Adipocyte (in vitro differentiated cells): ENCODE measurements at regions not wholly inside any gene's neighbourhood (a gene's known extent, or its start where the extent isn't known, plus 50 kb on each side); places are given as distances from the start of the nearest gene placed in this dataset.
A peak's percentile ranks its signal among the peaks of the same experiment; 100 is the strongest.

Source experiments
- DNase-seq: peaks from one replicate; pipeline ENCODE4 v3.0.0-alpha.2; 2015; ENCODE audit warnings: low read depth
- H3K27me3 ChIP-seq: replicated peaks from 2 replicates; pipeline ENCODE4 v1.7.0; 2013; ENCODE audit warnings: mild to moderate bottlenecking, low read length, moderate library complexity; ENCODE audit not compliant: control insufficient read depth, insufficient read depth
- H3K36me3 ChIP-seq: 2 replicates; pipeline ENCODE4 v1.7.0; 2013; ENCODE audit warnings: low read length, mild to moderate bottlenecking, moderate library complexity; ENCODE audit not compliant: control insufficient read depth, insufficient read depth, severe bottlenecking
- H3K4me1 ChIP-seq: 2 replicates; pipeline ENCODE4 v1.7.0; 2013; ENCODE audit warnings: mild to moderate bottlenecking, low read length, moderate library complexity; ENCODE audit not compliant: control insufficient read depth, insufficient read depth
- H3K4me3 ChIP-seq: 2 replicates; pipeline ENCODE4 v1.7.0; 2013; ENCODE audit warnings: mild to moderate bottlenecking, low read length, moderate library complexity
- H3K9ac ChIP-seq: 2 replicates; pipeline ENCODE4 v1.7.0; 2013; ENCODE audit warnings: mild to moderate bottlenecking, low read length, moderate library complexity
- H3K9me3 ChIP-seq: 2 replicates; pipeline ENCODE4 v1.7.0; 2013; ENCODE audit warnings: mild to moderate bottlenecking, low read length, moderate library complexity; ENCODE audit not compliant: control insufficient read depth

DNA sequence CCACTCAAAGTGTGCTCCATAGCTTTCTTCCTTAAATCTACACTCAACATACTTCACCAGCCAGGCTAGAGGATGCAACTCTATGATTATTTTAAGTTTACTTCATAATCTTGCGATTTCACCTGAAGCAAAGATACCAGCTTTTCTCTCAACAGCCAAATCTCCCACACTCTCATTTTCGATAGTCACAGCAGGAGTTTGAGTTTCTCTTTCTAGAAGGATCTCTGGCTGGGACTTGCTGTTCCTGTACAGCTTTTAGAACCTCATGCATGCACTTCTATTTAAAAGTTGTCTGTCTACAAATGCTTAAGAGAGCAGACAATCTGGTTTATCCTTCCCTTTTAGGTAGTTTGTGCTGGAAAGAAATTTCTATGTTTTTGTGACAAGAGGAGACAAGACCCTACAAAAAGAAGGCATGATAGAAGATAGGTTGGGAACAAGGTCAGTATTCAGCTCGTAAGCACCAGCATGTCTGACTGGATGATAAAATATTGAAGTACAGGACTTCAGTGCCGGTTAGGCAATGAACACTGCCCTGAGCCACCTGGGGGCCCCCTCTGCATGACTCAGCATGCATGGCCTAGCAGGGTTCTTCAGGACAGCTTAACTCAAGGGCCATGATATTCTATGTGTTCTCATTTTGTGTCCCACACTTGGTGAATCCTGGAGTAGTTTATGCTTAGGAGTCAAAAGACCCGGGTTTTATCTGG, 65.6 kb downstream of the ATXN3L start:
- no peak overlapping the region for H3K9ac ChIP-seq
- peak; percentile 52 for DNase-seq
- peaks cover 15% of the 10 kb centered on the region for H3K4me1 ChIP-seq
- peaks cover 9% of the 10 kb centered on the region for H3K27me3 ChIP-seq
- peaks cover 8% of the 10 kb centered on the region for H3K9me3 ChIP-seq
- no peaks in the 10 kb centered on the region for H3K36me3 ChIP-seq
- no peak overlapping the region for H3K4me3 ChIP-seq

DNA sequence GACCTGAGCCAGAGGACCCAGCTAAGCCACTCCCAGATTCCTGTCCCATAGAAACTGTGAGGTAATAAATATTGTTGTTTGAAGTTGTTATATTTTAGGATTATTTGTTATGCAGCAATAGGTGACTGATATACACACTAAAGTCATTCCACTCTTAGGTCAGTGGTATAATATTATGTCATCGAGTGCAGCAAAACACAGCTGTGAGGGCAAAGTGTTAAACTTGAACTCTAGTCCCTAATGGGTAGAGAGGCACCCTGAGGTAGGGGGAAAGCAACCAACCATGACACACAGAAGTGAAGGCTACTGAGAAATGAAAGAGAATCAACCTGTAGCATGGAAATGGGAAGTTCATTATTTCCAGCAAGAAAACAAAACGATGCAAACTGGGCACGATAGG, 66.6 kb downstream of the ATXN3L start:
- Histone ChIP-seq H3K27me3 (peaks cover 9% of the 10 kb centered on the region), H3K9me3 (peaks cover 8% of the 10 kb centered on the region), H3K4me1 (peaks cover 15% of the 10 kb centered on the region), H3K4me3 (no peak overlapping the region), H3K36me3 (no peaks in the 10 kb centered on the region), H3K9ac (no peak overlapping the region)
- no peak for DNase-seq

- peaks cover 9% of the 10 kb centered on the region for H3K27me3 ChIP-seq
- peaks cover 8% of the 10 kb centered on the region for H3K9me3 ChIP-seq
- peaks cover 15% of the 10 kb centered on the region for H3K4me1 ChIP-seq
- no peak overlapping the region for H3K4me3 ChIP-seq
- H3K9ac ChIP-seq = no peak overlapping the region
- H3K36me3 ChIP-seq = no peaks in the 10 kb centered on the region
- peak; percentile 51 for DNase-seq
Measured at GRCh38 chrX:13252726-13253125, 67.1 kb downstream of the ATXN3L start.

- Histone ChIP-seq H3K27me3 (peaks cover 2% of the 10 kb centered on the region), H3K36me3 (no peaks in the 10 kb centered on the region), H3K4me3 (peak overlapping the region; percentile 45), H3K9ac (peak overlapping the region; percentile 75), H3K9me3 (peaks cover 8% of the 10 kb centered on the region), H3K4me1 (peaks cover 15% of the 10 kb centered on the region)
- peak; percentile 96 for DNase-seq
Measured at GRCh38 chrX:13250826-13251580, 68.8 kb downstream of the ATXN3L start.

DNA sequence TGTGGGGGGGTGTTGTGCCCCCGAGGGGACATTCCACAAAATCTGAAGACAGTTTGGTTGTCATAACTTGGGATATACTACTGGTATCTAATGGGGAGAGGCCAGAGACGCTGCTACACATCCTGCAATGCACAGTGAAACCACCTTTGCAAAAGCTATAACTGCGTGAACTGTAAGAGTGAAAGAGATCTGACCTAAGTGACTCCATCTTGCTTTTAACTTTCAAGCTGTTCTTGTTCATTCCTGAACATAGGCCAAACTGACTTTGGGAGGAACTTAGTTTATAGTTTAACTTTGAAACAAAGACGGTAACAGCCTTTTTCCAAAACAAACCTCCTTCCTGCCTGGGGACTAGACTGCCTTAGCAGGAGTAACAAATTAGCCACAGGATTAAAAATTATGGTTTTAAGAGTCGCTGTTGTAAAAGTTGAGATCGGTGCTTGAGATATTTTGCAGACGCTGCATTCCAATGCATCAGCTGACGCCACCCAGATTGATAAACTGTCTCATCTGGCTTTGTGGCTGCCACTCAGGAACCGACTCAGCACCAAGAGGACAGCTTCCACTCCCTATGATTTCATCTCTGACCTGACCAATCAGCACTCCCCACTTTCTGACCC, 70.9 kb downstream of the ATXN3L start:
- no peaks in the 10 kb centered on the region for H3K27me3 ChIP-seq
- H3K9ac ChIP-seq = peak overlapping the region; percentile 12
- no peak for DNase-seq
- no peak overlapping the region for H3K4me3 ChIP-seq
- no peaks in the 10 kb centered on the region for H3K36me3 ChIP-seq
- H3K9me3 ChIP-seq = peaks cover 8% of the 10 kb centered on the region
- peaks cover 15% of the 10 kb centered on the region for H3K4me1 ChIP-seq

GRCh38 chrX:13239272-13239671, 80.6 kb downstream of the ATXN3L start:
- no peak for DNase-seq
- Histone ChIP-seq H3K36me3 (no peaks in the 10 kb centered on the region), H3K4me3 (no peak overlapping the region), H3K27me3 (peaks cover 4% of the 10 kb centered on the region), H3K4me1 (peaks cover 2% of the 10 kb centered on the region), H3K9me3 (no peaks in the 10 kb centered on the region), H3K9ac (no peak overlapping the region)

DNA sequence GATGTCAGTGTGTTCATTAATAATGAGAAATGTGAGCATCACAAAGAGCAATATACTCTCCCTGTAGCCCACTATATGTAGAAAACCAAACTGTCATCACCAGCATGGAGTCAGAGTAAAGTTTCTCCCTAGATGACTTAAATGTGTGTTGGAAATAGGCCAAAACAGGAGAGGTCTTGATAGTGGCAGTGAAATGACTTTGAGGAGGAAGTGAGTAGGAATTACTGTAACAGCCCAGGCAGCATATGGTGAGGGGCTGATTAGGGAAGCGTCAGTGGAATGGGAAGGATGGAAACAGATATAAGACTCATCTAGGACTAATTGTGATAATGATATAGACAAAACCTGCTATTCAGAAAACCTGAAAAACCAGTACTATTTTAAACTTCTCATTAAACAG, 83.9 kb downstream of the ATXN3L start:
- Histone ChIP-seq H3K36me3 (no peaks in the 10 kb centered on the region), H3K9ac (no peak overlapping the region), H3K4me3 (no peak overlapping the region), H3K9me3 (no peaks in the 10 kb centered on the region), H3K4me1 (peaks cover 2% of the 10 kb centered on the region), H3K27me3 (peaks cover 4% of the 10 kb centered on the region)
- DNase-seq = no peak

DNA sequence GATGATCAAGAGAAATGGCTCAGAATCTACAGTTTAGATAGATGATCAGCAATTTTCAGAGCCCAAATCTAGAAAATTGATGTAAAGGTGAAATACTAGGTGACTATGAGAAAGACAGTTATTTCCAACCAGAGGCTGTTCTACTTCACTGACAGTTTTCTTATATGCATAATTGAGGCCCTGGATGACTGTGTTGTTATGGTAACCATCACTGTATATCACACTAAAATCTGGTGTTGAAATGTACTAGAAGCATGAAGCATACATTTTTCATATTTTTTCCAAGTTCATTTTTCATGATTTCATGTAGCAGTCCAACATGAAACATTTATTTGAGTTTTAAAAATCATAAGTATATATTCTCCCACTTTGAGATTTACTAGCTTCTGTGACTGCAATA, 87.4 kb downstream of the ATXN3L start:
- DNase-seq = no peak
- Histone ChIP-seq H3K27me3 (no peaks in the 10 kb centered on the region), H3K9me3 (no peaks in the 10 kb centered on the region), H3K4me1 (no peaks in the 10 kb centered on the region), H3K9ac (no peak overlapping the region), H3K4me3 (no peak overlapping the region), H3K36me3 (no peaks in the 10 kb centered on the region)

GRCh38 chrX:13226214-13226613, 93.6 kb downstream of the ATXN3L start:
- H3K4me1 ChIP-seq = no peaks in the 10 kb centered on the region
- no peaks in the 10 kb centered on the region for H3K9me3 ChIP-seq
- DNase-seq = no peak
- peaks cover 9% of the 10 kb centered on the region for H3K27me3 ChIP-seq
- H3K4me3 ChIP-seq = no peak overlapping the region
- H3K36me3 ChIP-seq = no peaks in the 10 kb centered on the region
- H3K9ac ChIP-seq = no peak overlapping the region

DNA sequence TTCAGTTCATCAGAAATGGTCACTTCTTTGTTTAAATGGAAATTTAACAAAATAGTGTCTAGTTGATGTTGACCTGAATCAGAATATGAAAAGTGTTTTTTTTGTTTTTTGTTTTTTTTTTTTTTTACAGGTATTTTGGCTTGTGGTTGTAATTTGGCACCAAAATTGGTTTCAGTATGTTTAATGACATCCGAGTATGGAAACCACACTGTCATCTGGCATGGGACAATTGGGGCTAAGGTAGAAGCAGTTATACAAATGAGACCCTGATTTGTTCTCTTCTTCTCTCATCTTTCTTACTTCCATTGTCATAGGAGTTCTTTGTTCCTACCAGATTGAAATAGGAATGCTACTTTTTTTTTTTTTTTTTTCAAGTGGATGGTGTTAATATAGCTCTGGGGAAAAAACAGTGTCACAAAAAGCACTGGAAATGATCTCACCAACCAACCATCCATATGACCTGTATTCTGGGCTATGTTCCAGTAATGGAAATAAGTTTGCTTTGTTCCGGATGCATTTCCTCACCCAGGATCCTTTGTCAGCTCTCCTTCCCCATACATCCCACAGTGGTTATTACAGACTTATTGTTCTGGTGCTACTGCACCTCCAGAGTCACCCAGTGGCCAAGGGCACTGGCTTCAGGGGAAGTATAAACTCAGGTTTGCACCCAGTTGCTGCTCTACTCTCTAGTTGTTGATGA, 95.8 kb downstream of the ATXN3L start:
- Histone ChIP-seq H3K27me3 (peaks cover 9% of the 10 kb centered on the region), H3K36me3 (no peaks in the 10 kb centered on the region), H3K4me3 (no peak overlapping the region), H3K9ac (no peak overlapping the region), H3K9me3 (no peaks in the 10 kb centered on the region), H3K4me1 (no peaks in the 10 kb centered on the region)
- DNase-seq = peak; percentile 73

GRCh38 chrX:13220916-13221315, 98.9 kb downstream of the ATXN3L start:
- Histone ChIP-seq H3K9me3 (no peaks in the 10 kb centered on the region), H3K36me3 (no peaks in the 10 kb centered on the region), H3K4me1 (peaks cover 4% of the 10 kb centered on the region), H3K9ac (no peak overlapping the region), H3K27me3 (peaks cover 5% of the 10 kb centered on the region), H3K4me3 (no peak overlapping the region)
- DNase-seq = peak; percentile 76
